ENCODE measurements at regions not wholly inside any gene's neighbourhood (a gene's known extent, or its start where the extent isn't known, plus 50 kb on each side); places are given as distances from the start of the nearest gene placed in this dataset.
"Not testable (repeated sequence)": the region's sequence is repeated elsewhere in the genome, so short reads cannot be mapped to it uniquely, and the experiment has no call there.

- TF ChIP-seq CTCF, POLR2AphosphoS5 (IDR thresholded peaks at IDR 0.05): not testable (repeated sequence)
Measured at GRCh38 chr5:45748511-45748910, 52.3 kb upstream of the HCN1 start.
